ENCODE measurements at regions not wholly inside any gene's neighbourhood (a gene's known extent, or its start where the extent isn't known, plus 50 kb on each side); places are given as distances from the start of the nearest gene placed in this dataset.
"Not testable (repeated sequence)": the region's sequence is repeated elsewhere in the genome, so short reads cannot be mapped to it uniquely, and the experiment has no call there.

- DNase-seq = not testable (repeated sequence)
Measured at GRCh38 chr2:53486185-53486899, 281.3 kb upstream of the CHAC2 start.

- no peak for DNase-seq
Measured at GRCh38 chr2:53485021-53485728, 282.4 kb upstream of the CHAC2 start.

DNA sequence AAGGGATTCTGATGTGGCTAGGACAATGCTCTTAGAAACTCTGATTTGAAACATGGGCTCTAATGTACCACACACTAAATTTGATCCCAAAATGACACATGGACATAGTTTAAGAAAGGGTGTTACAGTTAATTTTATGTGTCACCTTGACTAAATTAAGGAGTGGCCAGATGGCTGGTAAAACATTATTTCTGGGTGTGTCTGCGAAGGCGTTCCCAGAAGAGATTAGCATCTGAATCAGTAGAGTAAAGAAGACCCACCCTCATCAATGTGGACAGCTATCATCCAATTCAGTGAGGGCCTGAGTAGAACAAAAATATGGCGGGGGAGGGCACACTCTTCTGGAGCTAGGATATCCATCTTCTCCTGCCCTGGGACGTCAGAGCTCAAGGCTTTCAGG lies 283.1 kb upstream of the CHAC2 start:
- no peak for DNase-seq

DNA sequence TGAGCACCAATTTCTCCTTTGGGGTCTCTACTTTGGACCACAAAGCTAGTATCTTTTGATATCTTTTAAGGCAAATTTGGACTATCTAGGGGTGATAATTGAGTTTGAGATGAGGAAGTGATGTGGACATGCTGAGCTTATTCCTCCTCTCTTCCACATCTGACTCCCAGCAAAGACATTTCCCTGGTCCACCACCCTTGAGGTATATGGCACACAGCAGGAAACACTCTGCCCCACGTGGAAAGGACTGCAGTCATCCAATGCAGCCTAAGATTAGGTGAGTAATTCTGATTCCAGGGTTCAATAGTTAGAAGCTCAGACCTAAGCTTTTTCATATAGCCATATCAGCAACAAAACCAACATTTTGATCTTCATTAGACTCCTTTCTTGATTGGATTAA lies 290.1 kb upstream of the CHAC2 start:
- DNase-seq = no peak

DNA sequence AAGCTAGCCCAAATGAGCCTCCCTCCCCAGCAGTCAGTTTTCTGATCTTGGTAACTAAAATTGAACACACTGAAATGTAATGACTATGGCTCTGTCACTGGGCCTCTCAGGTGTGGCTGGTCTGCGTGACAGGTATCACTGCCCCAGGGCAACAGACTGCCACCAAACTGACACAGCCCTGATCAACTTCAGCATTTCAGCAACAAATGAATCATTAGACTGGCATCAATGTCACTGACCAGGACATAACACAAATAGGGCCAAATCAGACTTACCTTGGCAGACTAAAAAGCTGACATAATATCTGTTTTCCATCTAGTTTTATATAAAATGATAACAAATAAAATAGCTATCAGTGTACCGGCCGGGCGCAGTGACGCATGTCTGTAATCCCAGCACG lies 290.8 kb upstream of the CHAC2 start:
- DNase-seq = no peak

- no peak for DNase-seq
Measured at GRCh38 chr2:53475766-53476165, 291.8 kb upstream of the CHAC2 start.

DNA sequence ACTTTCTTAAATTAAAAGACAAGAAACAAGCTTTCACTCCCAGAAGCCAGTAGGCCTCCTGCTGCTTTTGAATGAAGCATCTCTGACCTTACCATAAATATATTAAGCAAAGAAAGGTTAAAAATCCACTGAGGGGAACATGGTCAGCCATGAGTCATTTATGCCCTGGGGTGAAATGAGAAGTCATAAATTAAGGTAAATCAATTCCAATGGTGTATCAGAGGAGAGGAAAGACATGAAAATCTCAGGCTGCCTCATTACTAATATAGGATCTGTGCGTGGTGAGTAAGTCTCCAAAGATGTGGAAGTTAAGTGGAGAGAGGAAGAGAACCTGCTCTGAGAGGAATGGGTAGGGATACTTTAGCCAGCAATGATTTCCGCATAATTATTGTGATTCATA lies 292.3 kb upstream of the CHAC2 start:
- DNase-seq = no peak

DNA sequence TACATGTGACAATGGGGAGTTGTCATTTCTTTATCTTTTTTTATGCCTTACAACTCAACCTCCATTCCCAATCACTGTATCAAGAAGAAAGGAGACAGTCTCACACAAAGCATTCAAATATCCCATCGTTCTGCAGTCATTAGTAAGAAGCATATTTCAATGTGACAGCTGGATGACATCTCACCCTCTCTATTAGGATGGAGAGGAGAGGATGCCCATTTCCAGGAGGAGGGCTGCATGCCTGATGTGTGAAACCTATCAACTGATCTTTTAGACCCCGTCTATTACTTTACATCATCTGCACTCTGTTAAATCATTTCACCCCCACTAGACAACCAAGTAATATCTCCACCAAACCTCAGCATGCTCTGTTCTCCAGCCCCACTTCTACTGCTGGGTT lies 292.7 kb upstream of the CHAC2 start:
- no peak for DNase-seq

GRCh38 chr2:53473775-53474311 lies 293.8 kb upstream of the CHAC2 start:
- no peak for DNase-seq

DNA sequence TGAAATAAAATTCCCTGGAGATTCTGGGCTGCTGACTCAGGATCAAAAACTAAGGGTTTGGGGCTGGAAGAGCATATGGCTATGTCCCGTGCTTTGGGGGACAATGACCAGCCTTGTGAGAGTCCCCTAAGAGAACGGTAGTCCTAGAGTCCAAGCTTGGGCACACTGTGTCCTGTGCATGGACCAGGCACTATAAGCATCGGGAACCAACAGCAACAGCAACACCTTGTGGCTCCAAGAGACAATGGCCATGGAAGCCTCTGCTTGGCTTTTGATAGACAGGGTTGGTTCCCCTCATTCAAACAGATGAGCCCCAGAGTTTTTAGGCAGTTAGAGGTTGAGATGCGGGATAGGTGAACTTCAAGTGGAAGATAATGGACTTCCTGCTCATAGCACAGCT lies 294.4 kb upstream of the CHAC2 start:
- DNase-seq = no peak

DNA sequence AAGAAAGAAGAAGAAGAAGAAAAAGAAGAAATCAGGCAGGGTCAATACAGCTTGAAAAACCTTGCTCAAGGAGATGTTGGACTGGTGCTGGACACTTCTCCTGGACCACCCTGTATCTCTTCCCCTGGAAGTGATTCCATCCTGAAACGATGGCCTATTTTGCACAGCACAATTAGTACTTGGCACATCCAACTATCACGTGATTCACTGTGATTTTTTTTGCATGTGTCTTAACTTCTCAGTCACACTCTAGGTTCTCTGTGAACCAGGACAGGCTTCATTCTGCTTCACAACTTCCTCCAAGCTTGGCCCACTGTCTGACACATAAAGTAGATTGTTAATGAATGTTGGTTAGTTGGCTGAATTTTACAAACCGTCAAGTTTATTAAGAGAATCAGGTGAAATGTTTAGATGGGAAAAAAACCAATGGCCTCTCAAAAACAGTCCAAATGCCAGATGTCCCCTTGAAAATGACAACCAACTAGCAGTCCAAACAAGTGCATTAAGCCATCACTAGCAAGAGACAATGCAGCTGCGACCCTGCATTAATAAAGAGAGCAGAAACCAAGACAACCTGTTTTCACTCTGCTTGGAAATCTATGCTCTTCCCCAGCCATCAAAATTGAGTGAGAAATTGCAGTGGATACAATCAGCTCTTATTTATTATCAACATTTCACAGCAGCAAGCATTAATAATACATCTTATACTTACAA lies 300.0 kb upstream of the CHAC2 start:
- no peak for DNase-seq

- no peak for DNase-seq
Measured at GRCh38 chr2:53463806-53464726, 303.5 kb upstream of the CHAC2 start.

GRCh38 chr2:53460937-53461336 lies 306.7 kb upstream of the CHAC2 start:
- no peak for DNase-seq

GRCh38 chr2:53460347-53460746 lies 307.3 kb upstream of the CHAC2 start:
- no peak for DNase-seq

GRCh38 chr2:53455094-53455493 lies 312.5 kb upstream of the CHAC2 start:
- no peak for DNase-seq

DNA sequence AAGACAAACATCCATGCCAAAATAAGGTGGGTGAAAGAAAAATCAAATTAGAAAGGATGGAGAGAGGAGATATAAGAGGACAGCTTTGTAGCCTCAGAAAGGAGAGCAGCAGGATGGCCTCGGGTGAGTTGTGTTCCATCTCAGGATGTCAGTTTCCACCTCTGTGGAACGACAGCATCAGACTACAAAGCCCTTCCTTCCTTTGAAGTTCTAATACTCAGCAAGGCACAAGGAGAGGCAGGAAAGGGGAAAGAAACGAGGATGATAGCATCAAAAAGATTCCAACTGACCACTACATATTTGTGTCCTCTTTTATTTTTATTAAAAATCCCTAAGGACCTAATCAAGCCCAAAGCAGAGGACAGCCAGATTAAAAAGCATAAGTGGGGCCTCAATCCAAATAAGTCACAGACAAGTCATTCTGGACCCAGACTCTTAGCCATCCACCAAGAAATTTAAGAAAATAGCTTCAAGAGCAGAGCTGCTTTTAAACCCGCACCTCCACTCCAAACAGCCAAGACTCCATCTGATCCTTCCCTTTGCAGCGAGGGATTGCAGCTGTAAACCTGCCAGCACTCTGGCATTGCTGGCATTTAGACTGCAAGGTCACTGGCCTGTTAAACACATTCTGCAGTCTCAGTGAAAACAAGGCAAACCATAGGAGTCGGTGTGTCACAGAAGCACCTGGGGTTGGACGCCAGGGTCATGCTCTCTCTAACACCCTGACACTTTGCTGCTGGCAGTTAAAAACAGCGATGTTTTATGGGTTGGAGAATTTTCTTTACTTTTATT lies 314.5 kb upstream of the CHAC2 start:
- DNase-seq = no peak

GRCh38 chr2:53452400-53452799 lies 315.2 kb upstream of the CHAC2 start:
- DNase-seq = no peak

- DNase-seq = no peak
Measured at GRCh38 chr2:53450923-53451322, 316.7 kb upstream of the CHAC2 start.

DNA sequence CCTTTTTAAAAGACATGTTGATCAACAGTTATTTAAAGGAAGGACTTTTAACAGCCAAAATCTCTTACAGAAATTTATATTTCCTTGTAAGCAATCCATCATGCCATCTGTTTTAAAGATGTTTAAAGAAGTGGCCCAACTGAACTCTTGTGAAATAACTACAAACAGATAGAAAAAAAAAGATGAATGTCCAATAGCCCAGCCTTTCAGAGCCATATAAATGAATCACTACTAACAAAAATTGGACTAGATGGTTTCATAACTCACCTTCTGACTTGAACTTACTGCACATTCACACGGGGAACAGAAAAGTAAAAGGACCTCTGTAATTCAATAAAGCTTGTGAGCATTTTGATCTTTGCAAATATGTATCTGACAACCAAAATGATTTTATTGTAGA lies 319.0 kb upstream of the CHAC2 start:
- DNase-seq = no peak

DNA sequence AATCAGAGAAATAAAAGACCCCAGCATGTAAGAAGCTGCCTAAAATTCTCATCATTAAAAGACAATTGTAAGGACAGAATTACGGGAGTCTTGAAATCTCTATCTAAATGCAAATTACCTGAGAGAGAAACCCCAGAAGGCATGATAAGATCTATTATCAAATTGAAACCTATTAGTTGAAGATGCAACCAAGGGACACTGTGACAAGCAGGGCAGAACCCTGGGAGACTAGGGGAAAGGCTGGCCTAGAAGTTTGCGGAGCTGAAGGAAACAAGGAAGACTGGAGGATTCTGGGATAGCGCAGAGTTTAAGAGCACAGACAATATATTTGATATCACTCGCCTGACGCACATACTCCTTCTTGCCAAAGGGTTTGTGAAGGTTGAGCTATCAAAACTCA lies 319.5 kb upstream of the CHAC2 start:
- no peak for DNase-seq

DNA sequence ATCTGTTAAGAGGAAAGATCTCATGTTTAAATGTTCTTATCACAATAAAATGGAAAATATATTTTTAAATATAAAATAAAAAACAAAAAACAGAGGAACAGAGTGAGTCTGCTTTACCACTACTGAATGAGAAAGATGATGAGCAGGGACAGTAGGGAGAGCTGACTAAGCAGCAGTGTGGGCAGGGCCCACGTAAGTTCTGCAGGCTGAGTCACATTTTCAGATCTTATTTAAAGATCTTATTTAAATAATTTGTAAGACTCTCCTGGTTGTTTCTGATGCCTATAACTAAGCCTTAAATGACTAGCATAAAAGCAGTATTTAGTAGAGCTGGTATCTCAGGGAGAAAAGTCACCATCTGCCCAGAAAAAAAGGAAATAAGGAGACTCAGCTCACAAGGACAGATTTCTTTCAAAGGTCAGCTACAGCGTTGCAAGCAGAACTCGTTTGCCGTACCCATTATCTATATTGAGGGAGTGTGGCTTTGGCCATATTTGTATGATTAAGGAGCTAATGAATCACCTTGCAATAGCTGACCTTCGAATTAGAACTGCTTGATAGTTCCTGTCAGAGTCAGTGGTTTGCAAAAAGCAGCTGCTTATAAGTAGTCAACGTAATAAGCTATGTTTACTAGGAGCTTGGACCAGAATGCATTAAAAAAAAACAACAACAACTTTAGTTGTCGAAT lies 322.1 kb upstream of the CHAC2 start:
- no peak for DNase-seq
